Adrenal gland (tissue), 9 donors: ENCODE measurements at regions not wholly inside any gene's neighbourhood (a gene's known extent, or its start where the extent isn't known, plus 50 kb on each side); places are given as distances from the start of the nearest gene placed in this dataset.

ENCODE experiments used
- DNase-seq, 7 donors: peaks; one replicate each; pipeline ENCODE4 v3.0.0-alpha.2; 2019 to 2020
- H3K27ac ChIP-seq, 5 donors: fragments of 200-600 bp; sonication (generic) in 4 of 5; 1 replicate in 3 of 5; 2 replicates in 2 of 5; pipeline versions ENCODE4 v1.5.1 to v1.8.0; 2016 to 2020; ENCODE audit warnings: mild to moderate bottlenecking in 1 of 5
- H3K27me3 ChIP-seq: fragments of 200-600 bp; 2 replicates; pipeline ENCODE4 v1.8.0; 2021
- H3K36me3 ChIP-seq, 2 donors: fragments of 200-600 bp; replicated peaks in 1 of 2; 1 replicate in 1 of 2; 2 replicates in 1 of 2; pipeline versions ENCODE4 v1.5.1 to v1.8.0; 2018 to 2022
- H3K4me1 ChIP-seq, 2 donors: fragments of 200-600 bp; replicated peaks in 1 of 2; 1 replicate in 1 of 2; 2 replicates in 1 of 2; pipeline versions ENCODE4 v1.5.1 to v1.8.0; 2018 to 2021
- H3K4me3 ChIP-seq, 4 donors: fragments of 200-600 bp; sonication (generic) in 3 of 4; one replicate each; pipeline ENCODE4 v1.5.1; 2016 to 2018
- H3K9me3 ChIP-seq, 3 donors: fragments of 200-600 bp; sonication (generic) in 1 of 3; replicated peaks in 1 of 3; 1 replicate in 2 of 3; 2 replicates in 1 of 3; pipeline versions ENCODE4 v1.5.1 to v1.8.0; 2016 to 2021
- POLR2A ChIP-seq, 2 donors: fragments of 450-650 bp; IDR thresholded peaks; one replicate each; pipeline ENCODE4 v1.6.1; 2017; ENCODE audit warnings: antibody characterized with exemption in 2 of 2, mild to moderate bottlenecking in 2 of 2, moderate library complexity in 1 of 2
- WGBS, 4 donors: extraction: QIAGEN DNeasy Blood & Tissue Kit in 2 of 4; methylation state at CpG; one replicate each; pipeline versions ENCODE4 v1.1.5 to v1.1.7; 2013 to 2017; 5-methylcytosine and 5-hydroxymethylcytosine counted together
- intact Hi-C, 2 donors: fragments of 100-400 bp; cut with DNase I; formaldehyde crosslinking; loops; one replicate each; pipeline versions ENCODE4 v1.14.1 to v1.15.0; 2022 to 2023
- TF ChIP-seq, protein P1 (sequence below), 6 experiments: fragments of 450-650 bp in 4 of 6; fragments of 200-600 bp in 2 of 6; sonication (generic) in 1 of 6; IDR thresholded peaks; 1 replicate in 5 of 6; 2 replicates in 1 of 6; pipeline versions ENCODE4 v1.5.1 to v1.8.0; 2016 to 2021; ENCODE audit warnings: antibody characterized with exemption in 6 of 6, mild to moderate bottlenecking in 2 of 6, moderate library complexity in 1 of 6
- donor health status: healthy with polysubstance abuse.
- donor health status: Bipolar disorder and iron deficiency.
- donor health status: DM: yes; HTN: yes; CAD: no.
- donor health status: DM: no; HTN: no; CAD: no.
- donor health status: DM: no; HTN: no; CAD: no.

DNA sequence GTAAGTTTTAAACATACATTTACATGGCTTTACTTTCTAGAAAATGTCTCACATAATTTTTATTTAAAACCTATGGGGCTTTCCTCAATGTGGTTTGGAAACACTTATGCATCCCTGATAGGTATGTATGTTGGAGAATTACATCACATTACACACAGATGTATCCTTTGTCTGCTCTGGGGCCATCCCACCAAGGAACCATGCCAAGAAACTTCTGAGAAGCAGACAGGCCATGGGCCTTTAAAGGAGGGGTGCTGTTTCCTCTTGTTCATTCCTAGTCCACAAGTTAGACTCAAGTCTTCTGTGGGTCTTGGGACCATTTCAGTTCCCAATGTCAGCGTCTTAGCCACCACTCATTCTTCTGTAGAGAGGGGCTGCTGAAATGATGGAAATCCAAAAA, 162.0 kb upstream of the SETBP1 start:
- intact Hi-C loops: no loop called here
- Histone ChIP-seq H3K27me3 (no peaks in the 10 kb centered on the region), H3K27ac (no peak overlapping the region), H3K4me1 (no peaks in the 10 kb centered on the region), H3K4me3 (no peak overlapping the region), H3K9me3 (no peaks in the 10 kb centered on the region), H3K36me3 (no peaks in the 10 kb centered on the region)
- WGBS, 4 donors: 55 to 86% (median 75%) methylated on average over 1 of the region's 1 CpG
- DNase-seq: no peak
- TF ChIP-seq POLR2A (IDR thresholded peaks at IDR 0.05): no peak
- TF ChIP-seq, protein P1, sequence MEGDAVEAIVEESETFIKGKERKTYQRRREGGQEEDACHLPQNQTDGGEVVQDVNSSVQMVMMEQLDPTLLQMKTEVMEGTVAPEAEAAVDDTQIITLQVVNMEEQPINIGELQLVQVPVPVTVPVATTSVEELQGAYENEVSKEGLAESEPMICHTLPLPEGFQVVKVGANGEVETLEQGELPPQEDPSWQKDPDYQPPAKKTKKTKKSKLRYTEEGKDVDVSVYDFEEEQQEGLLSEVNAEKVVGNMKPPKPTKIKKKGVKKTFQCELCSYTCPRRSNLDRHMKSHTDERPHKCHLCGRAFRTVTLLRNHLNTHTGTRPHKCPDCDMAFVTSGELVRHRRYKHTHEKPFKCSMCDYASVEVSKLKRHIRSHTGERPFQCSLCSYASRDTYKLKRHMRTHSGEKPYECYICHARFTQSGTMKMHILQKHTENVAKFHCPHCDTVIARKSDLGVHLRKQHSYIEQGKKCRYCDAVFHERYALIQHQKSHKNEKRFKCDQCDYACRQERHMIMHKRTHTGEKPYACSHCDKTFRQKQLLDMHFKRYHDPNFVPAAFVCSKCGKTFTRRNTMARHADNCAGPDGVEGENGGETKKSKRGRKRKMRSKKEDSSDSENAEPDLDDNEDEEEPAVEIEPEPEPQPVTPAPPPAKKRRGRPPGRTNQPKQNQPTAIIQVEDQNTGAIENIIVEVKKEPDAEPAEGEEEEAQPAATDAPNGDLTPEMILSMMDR (IDR thresholded peaks at IDR 0.05): no peak

DNA sequence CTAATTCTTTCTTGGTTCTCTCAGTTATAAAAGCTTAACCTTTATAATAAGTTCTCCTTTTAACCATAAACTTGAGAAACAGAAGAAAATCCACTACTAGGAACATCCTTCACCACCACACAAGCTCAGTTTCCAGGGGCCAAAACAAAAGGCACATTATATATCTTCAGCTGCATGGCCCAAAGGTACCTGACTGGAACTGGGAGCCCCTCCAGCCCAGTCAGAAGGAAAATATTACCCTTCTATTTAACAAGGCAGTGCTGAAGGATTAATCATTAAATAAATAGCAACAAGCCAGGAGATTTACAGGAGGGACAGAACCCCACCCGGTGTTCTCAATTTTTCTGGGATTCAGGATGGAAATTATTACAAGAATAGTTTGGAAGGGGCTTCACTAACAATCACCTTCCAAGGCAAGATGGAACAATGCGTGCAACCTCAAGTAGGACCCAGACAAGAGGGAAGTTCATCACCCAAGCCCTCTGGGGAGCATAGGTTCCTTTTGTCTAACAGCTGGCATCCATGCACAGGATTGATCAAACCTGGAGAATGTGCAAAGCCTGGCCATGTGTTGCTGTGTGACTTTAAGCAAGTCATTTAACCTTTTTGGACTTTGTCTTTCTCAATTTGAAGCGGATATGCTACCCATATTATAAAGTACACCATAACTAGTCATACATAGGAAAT, 159.6 kb upstream of the SETBP1 start:
- TF ChIP-seq, protein P1 (IDR thresholded peaks at IDR 0.05): no peak
- no peak for TF ChIP-seq POLR2A (IDR thresholded peaks at IDR 0.05)
- no peaks in the 10 kb centered on the region for H3K27me3 ChIP-seq
- WGBS, 4 donors: 57 to 78% (median 75%) methylated on average over 3 of the region's 3 CpGs

DNA sequence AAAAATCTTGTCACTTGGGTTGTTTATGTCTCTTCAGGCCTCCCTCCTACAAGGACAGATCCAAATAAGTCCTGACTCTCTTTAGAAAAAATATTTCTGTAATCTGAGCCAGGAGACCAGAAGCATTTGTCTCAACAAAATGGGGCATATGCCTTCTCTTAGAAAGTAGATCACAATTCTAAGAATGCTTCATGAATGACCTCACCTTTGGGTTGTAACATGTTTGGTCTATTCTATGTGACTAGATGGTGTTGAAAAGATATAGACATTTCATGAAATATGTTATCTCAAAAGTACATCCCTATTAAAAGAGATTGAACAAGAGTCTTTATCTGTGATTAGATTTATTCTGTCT, 159.0 kb upstream of the SETBP1 start:
- H3K27me3 ChIP-seq: no peaks in the 10 kb centered on the region
- intact Hi-C loops: no loop called here
- no peak for DNase-seq
- H3K9me3 ChIP-seq: no peaks in the 10 kb centered on the region
- no peak overlapping the region for H3K4me3 ChIP-seq
- no peaks in the 10 kb centered on the region for H3K36me3 ChIP-seq
- H3K4me1 ChIP-seq: no peaks in the 10 kb centered on the region
- no peak overlapping the region for H3K27ac ChIP-seq
- TF ChIP-seq, protein P1 (IDR thresholded peaks at IDR 0.05): no peak
- TF ChIP-seq POLR2A (IDR thresholded peaks at IDR 0.05): no peak

More for the DNA sequence above, 159.6 kb upstream of the SETBP1 start:
- H3K27ac ChIP-seq: no peak overlapping the region
- no peak overlapping the region for H3K4me3 ChIP-seq
- H3K36me3 ChIP-seq: no peaks in the 10 kb centered on the region
- no peak for DNase-seq
- intact Hi-C loops: no loop called here
- H3K9me3 ChIP-seq: no peaks in the 10 kb centered on the region
- H3K4me1 ChIP-seq: no peaks in the 10 kb centered on the region

DNA sequence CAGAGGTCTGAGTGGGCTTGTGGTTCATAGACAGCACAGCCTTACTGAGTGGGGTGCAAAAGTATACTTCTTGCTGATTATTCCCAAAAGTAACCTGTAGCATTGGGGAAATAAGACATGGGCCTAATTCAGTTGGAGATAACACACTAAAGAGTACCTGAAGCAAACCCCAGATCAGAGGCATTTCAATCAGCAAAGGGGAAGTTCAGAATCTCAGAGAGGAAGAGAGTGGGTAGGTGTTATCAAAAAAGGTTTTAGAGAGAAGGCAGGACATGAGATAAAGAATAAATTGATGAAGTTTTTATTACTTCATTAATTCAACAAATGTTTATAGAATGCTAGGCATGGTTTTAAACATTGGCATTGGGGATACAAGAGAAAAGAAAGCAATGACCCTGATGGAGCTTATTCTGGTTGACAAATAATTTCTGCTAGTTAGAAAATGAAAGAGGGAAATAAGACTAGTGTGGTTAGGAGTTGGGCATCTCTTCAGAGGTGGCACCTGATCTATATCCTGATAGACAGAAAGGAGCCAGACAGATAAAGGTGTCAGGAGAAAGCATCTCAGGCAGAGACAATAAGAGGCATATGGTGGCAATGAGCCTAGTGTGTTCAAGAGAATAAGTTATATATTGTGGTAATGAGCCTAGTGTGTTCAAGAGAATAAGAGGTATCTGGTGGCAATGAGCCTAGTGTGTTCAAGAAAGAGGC, 153.8 kb upstream of the SETBP1 start:
- H3K27ac ChIP-seq: no peak overlapping the region
- H3K36me3 ChIP-seq: no peaks in the 10 kb centered on the region
- no peaks in the 10 kb centered on the region for H3K27me3 ChIP-seq
- TF ChIP-seq POLR2A (IDR thresholded peaks at IDR 0.05): no peak
- TF ChIP-seq, protein P1 (IDR thresholded peaks at IDR 0.05): no peak
- no peaks in the 10 kb centered on the region for H3K4me1 ChIP-seq
- intact Hi-C loops: no loop called here
- H3K9me3 ChIP-seq: no peaks in the 10 kb centered on the region
- H3K4me3 ChIP-seq: no peak overlapping the region
- no peak for DNase-seq
